Mucosa of rectum (tissue), 2 donors: ENCODE measurements at regions not wholly inside any gene's neighbourhood (a gene's known extent, or its start where the extent isn't known, plus 50 kb on each side); places are given as distances from the start of the nearest gene placed in this dataset.

Source experiments
- H3K27ac ChIP-seq, 2 donors: one replicate each; pipeline ENCODE4 v1.7.0; 2013; ENCODE audit warnings: inconsistent platforms in 2 of 2, low read depth in 2 of 2, low read length in 2 of 2
- H3K27me3 ChIP-seq, 2 donors: one replicate each; pipeline ENCODE4 v1.7.0; 2013; ENCODE audit warnings: low read length in 2 of 2; ENCODE audit not compliant: control insufficient read depth in 2 of 2, insufficient read depth in 2 of 2
- H3K36me3 ChIP-seq, 2 donors: one replicate each; pipeline ENCODE4 v1.7.0; 2013; ENCODE audit warnings: low read length in 2 of 2; ENCODE audit not compliant: control insufficient read depth in 2 of 2, insufficient read depth in 2 of 2
- H3K4me1 ChIP-seq, 2 donors: one replicate each; pipeline ENCODE4 v1.7.0; 2013; ENCODE audit warnings: low read length in 2 of 2, mild to moderate bottlenecking in 1 of 2; ENCODE audit not compliant: control insufficient read depth in 2 of 2, insufficient read depth in 2 of 2
- H3K4me3 ChIP-seq, 2 donors: one replicate each; pipeline ENCODE4 v1.7.0; 2013; ENCODE audit warnings: low read length in 2 of 2
- H3K9ac ChIP-seq, 2 donors: one replicate each; pipeline ENCODE4 v1.7.0; 2013; ENCODE audit warnings: low read length in 2 of 2, low read depth in 1 of 2, mild to moderate bottlenecking in 1 of 2
- H3K9me3 ChIP-seq, 2 donors: one replicate each; pipeline ENCODE4 v1.7.0; 2013; ENCODE audit warnings: low read length in 2 of 2; ENCODE audit not compliant: control insufficient read depth in 2 of 2
- donor health status: healthy.
- donor health status: Normal muscosa, but diverticular disease.

- H3K4me1 ChIP-seq, result no peaks in the 10 kb centered on the region
- no peak overlapping the region for H3K27ac ChIP-seq
- no peaks in the 10 kb centered on the region for H3K9me3 ChIP-seq
- H3K9ac ChIP-seq, result no peak overlapping the region
- no peaks in the 10 kb centered on the region for H3K36me3 ChIP-seq
- H3K27me3 ChIP-seq, result no peaks in the 10 kb centered on the region
- no peak overlapping the region for H3K4me3 ChIP-seq
Observed at GRCh38 chr12:58804749-58805148, 115.6 kb downstream of the LRIG3 start.

GRCh38 chr12:58809064-58809607 is 111.2 kb downstream of the LRIG3 start:
- Histone ChIP-seq H3K27me3 (no peaks in the 10 kb centered on the region), H3K9ac (no peak overlapping the region), H3K36me3 (no peaks in the 10 kb centered on the region), H3K9me3 (no peaks in the 10 kb centered on the region), H3K4me1 (no peaks in the 10 kb centered on the region), H3K4me3 (no peak overlapping the region), H3K27ac (no peak overlapping the region)

GRCh38 chr12:58811346-58811745 is 109.0 kb downstream of the LRIG3 start:
- Histone ChIP-seq H3K27ac (no peak overlapping the region), H3K36me3 (no peaks in the 10 kb centered on the region), H3K4me3 (no peak overlapping the region), H3K27me3 (no peaks in the 10 kb centered on the region), H3K9ac (no peak overlapping the region), H3K9me3 (no peaks in the 10 kb centered on the region), H3K4me1 (no peaks in the 10 kb centered on the region)

GRCh38 chr12:58812214-58812613 is 108.1 kb downstream of the LRIG3 start:
- no peak overlapping the region for H3K4me3 ChIP-seq
- H3K27ac ChIP-seq, result no peak overlapping the region
- H3K4me1 ChIP-seq, result no peaks in the 10 kb centered on the region
- H3K36me3 ChIP-seq, result no peaks in the 10 kb centered on the region
- H3K27me3 ChIP-seq, result no peaks in the 10 kb centered on the region
- H3K9ac ChIP-seq, result no peak overlapping the region
- no peaks in the 10 kb centered on the region for H3K9me3 ChIP-seq

GRCh38 chr12:58814036-58814435 is 106.3 kb downstream of the LRIG3 start:
- Histone ChIP-seq H3K9me3 (no peaks in the 10 kb centered on the region), H3K36me3 (no peaks in the 10 kb centered on the region), H3K9ac (no peak overlapping the region), H3K27me3 (no peaks in the 10 kb centered on the region), H3K4me1 (no peaks in the 10 kb centered on the region), H3K4me3 (no peak overlapping the region), H3K27ac (no peak overlapping the region)

GRCh38 chr12:58815235-58815634 is 105.1 kb downstream of the LRIG3 start:
- Histone ChIP-seq H3K9me3 (no peaks in the 10 kb centered on the region), H3K27me3 (no peaks in the 10 kb centered on the region), H3K27ac (no peak overlapping the region), H3K9ac (no peak overlapping the region), H3K4me1 (no peaks in the 10 kb centered on the region), H3K4me3 (no peak overlapping the region), H3K36me3 (no peaks in the 10 kb centered on the region)

GRCh38 chr12:58818546-58818945 is 101.8 kb downstream of the LRIG3 start:
- H3K4me1 ChIP-seq, result no peaks in the 10 kb centered on the region
- no peak overlapping the region for H3K9ac ChIP-seq
- no peak overlapping the region for H3K27ac ChIP-seq
- no peaks in the 10 kb centered on the region for H3K27me3 ChIP-seq
- H3K36me3 ChIP-seq, result no peaks in the 10 kb centered on the region
- H3K4me3 ChIP-seq, result no peak overlapping the region
- H3K9me3 ChIP-seq, result no peaks in the 10 kb centered on the region

- Histone ChIP-seq H3K9ac (no peak overlapping the region), H3K27me3 (no peaks in the 10 kb centered on the region), H3K36me3 (no peaks in the 10 kb centered on the region), H3K4me1 (no peaks in the 10 kb centered on the region), H3K27ac (no peak overlapping the region), H3K9me3 (no peaks in the 10 kb centered on the region), H3K4me3 (no peak overlapping the region)
Observed at GRCh38 chr12:58819345-58819744, 101.0 kb downstream of the LRIG3 start.

GRCh38 chr12:58819985-58820384 is 100.3 kb downstream of the LRIG3 start:
- no peaks in the 10 kb centered on the region for H3K9me3 ChIP-seq
- no peak overlapping the region for H3K27ac ChIP-seq
- no peaks in the 10 kb centered on the region for H3K4me1 ChIP-seq
- H3K9ac ChIP-seq, result no peak overlapping the region
- no peak overlapping the region for H3K4me3 ChIP-seq
- no peaks in the 10 kb centered on the region for H3K27me3 ChIP-seq
- H3K36me3 ChIP-seq, result no peaks in the 10 kb centered on the region
